Iris pigment epithelial cell (primary cell): ENCODE measurements at regions not wholly inside any gene's neighbourhood (a gene's known extent, or its start where the extent isn't known, plus 50 kb on each side); places are given as distances from the start of the nearest gene placed in this dataset.
"Not testable (repeated sequence)": the region's sequence is repeated elsewhere in the genome, so short reads cannot be mapped to it uniquely, and the experiment has no call there.

Experiments
- DNase-seq: peaks from one replicate; pipeline ENCODE4 v3.0.0-alpha.2; 2011; ENCODE audit warnings: low read depth

- DNase-seq, result no peak
Measured at GRCh38 chr2:115904516-115904915, 1462.1 kb downstream of the DPP10 start.

GRCh38 chr2:115908731-115909130 is 1466.3 kb downstream of the DPP10 start:
- DNase-seq, result no peak

- no peak for DNase-seq
Measured at GRCh38 chr2:115910270-115910669, 1467.8 kb downstream of the DPP10 start.

GRCh38 chr2:115913921-115914320 is 1471.5 kb downstream of the DPP10 start:
- no peak for DNase-seq

GRCh38 chr2:115921541-115921940 is 1479.1 kb downstream of the DPP10 start:
- DNase-seq, result no peak

- DNase-seq, result no peak
Measured at GRCh38 chr2:115939902-115940301, 1497.5 kb downstream of the DPP10 start.

GRCh38 chr2:115942800-115943199 is 1500.4 kb downstream of the DPP10 start:
- no peak for DNase-seq

- DNase-seq, result no peak
Measured at GRCh38 chr2:115946341-115946740, 1503.9 kb downstream of the DPP10 start.

- no peak for DNase-seq
Measured at GRCh38 chr2:115946891-115947290, 1504.5 kb downstream of the DPP10 start.

GRCh38 chr2:115976916-115977315 is 1534.5 kb downstream of the DPP10 start:
- no peak for DNase-seq

GRCh38 chr2:115999039-115999438 is 1556.6 kb downstream of the DPP10 start:
- DNase-seq, result no peak

- DNase-seq, result no peak
Measured at GRCh38 chr2:116023026-116023425, 1580.6 kb downstream of the DPP10 start.

GRCh38 chr2:116038758-116039157 is 1596.3 kb downstream of the DPP10 start:
- DNase-seq, result not testable (repeated sequence)

GRCh38 chr2:116042530-116042929 is 1600.1 kb downstream of the DPP10 start:
- no peak for DNase-seq

- DNase-seq, result no peak
Measured at GRCh38 chr2:116057538-116057937, 1615.1 kb downstream of the DPP10 start.

GRCh38 chr2:116061023-116061422 is 1618.6 kb downstream of the DPP10 start:
- no peak for DNase-seq

- no peak for DNase-seq
Measured at GRCh38 chr2:116073731-116074130, 1631.3 kb downstream of the DPP10 start.

GRCh38 chr2:116074161-116074560 is 1631.7 kb downstream of the DPP10 start:
- no peak for DNase-seq

- DNase-seq, result no peak
Measured at GRCh38 chr2:116088236-116088635, 1645.8 kb downstream of the DPP10 start.

- DNase-seq, result no peak
Measured at GRCh38 chr2:116094196-116094595, 1651.8 kb downstream of the DPP10 start.

GRCh38 chr2:116095636-116096035 is 1653.2 kb downstream of the DPP10 start:
- no peak for DNase-seq

GRCh38 chr2:116098049-116098448 is 1655.6 kb downstream of the DPP10 start:
- no peak for DNase-seq

GRCh38 chr2:116109471-116109870 is 1667.0 kb downstream of the DPP10 start:
- no peak for DNase-seq

GRCh38 chr2:116117845-116118244 is 1675.4 kb downstream of the DPP10 start:
- DNase-seq, result no peak

GRCh38 chr2:116132833-116133232 is 1681.7 kb upstream of the DDX18 start:
- no peak for DNase-seq
